HEK293 (cell line): ENCODE measurements at regions not wholly inside any gene's neighbourhood (a gene's known extent, or its start where the extent isn't known, plus 50 kb on each side); places are given as distances from the start of the nearest gene placed in this dataset.

ENCODE experiments used
- CTCF ChIA-PET: fragments of 350-600 bp; formaldehyde crosslinking; extraction: SDS; loops from one replicate; lab custom pipeline; 2021; ENCODE audit warnings: antibody characterized with exemption; lab: Yijun Ruan, JAX
- POLR2A ChIA-PET: fragments of 300-600 bp; formaldehyde crosslinking; extraction: SDS; loops from one replicate; lab custom pipeline; 2020; ENCODE audit warnings: antibody characterized with exemption, inconsistent platforms; lab: Yijun Ruan, JAX
- H3K27ac ChIP-seq: fragments of 200-500 bp; sonication (Bioruptor generic); 2 replicates; pipeline ENCODE4 v1.5.1; 2014; ENCODE audit warnings: low read depth, low read length, control low read depth, inconsistent platforms; ENCODE audit errors: extremely low read depth
- H3K36me3 ChIP-seq, 2 experiments: fragments of 200-500 bp in 1 of 2; sonication (Bioruptor generic) in 1 of 2; 1 replicate in 1 of 2; 2 replicates in 1 of 2; pipeline ENCODE4 v1.5.1; 2014 to 2017; ENCODE audit warnings: inconsistent platforms in 2 of 2, low read length in 2 of 2; ENCODE audit not compliant: control insufficient read depth in 2 of 2, insufficient read depth in 1 of 2
- H3K4me1 ChIP-seq: fragments of 200-500 bp; sonication (Bioruptor generic); 2 replicates; pipeline ENCODE4 v1.5.1; 2014; ENCODE audit warnings: mild to moderate bottlenecking, low read length, inconsistent platforms; ENCODE audit not compliant: control insufficient read depth, insufficient read depth
- H3K4me3 ChIP-seq: 2 replicates; pipeline ENCODE4 v1.5.1; 2011; ENCODE audit warnings: low read depth, mild to moderate bottlenecking, control low read depth, low read length, moderate library complexity
- H3K9me3 ChIP-seq: fragments of 200-500 bp; sonication (Bioruptor generic); 2 replicates; pipeline ENCODE4 v1.5.1; 2014; ENCODE audit warnings: low read depth, low read length, inconsistent platforms; ENCODE audit not compliant: control insufficient read depth, insufficient read depth
- BCL11B ChIP-seq: fragments of 450-650 bp; formaldehyde crosslinking; IDR thresholded peaks from 2 replicates; pipeline ENCODE4 v1.5.1; 2016; ENCODE audit warnings: low read depth, missing biosample characterization, missing genetic modification characterization
- KLF16 ChIP-seq: fragments of 450-650 bp; formaldehyde crosslinking; IDR thresholded peaks from 2 replicates; pipeline ENCODE4 v1.5.1; 2017; ENCODE audit warnings: missing biosample characterization, missing genetic modification characterization
- KLF8 ChIP-seq: fragments of 450-650 bp; formaldehyde crosslinking; IDR thresholded peaks from 2 replicates; pipeline ENCODE4 v1.5.1; 2016; ENCODE audit warnings: missing biosample characterization, missing genetic modification characterization
- MYNN ChIP-seq: fragments of 450-650 bp; formaldehyde crosslinking; IDR thresholded peaks from 2 replicates; pipeline ENCODE4 v1.5.1; 2016; ENCODE audit warnings: missing biosample characterization, missing genetic modification characterization, borderline replicate concordance
- ZNF112 ChIP-seq: fragments of 450-650 bp; formaldehyde crosslinking; IDR thresholded peaks from 2 replicates; pipeline ENCODE4 v1.5.0; 2017; ENCODE audit warnings: missing biosample characterization, missing genetic modification characterization
- ZNF121 ChIP-seq: fragments of 450-650 bp; formaldehyde crosslinking; IDR thresholded peaks from 2 replicates; pipeline ENCODE4 v1.5.1; 2016; ENCODE audit warnings: missing biosample characterization, missing genetic modification characterization
- ZNF16 ChIP-seq: fragments of 450-650 bp; formaldehyde crosslinking; IDR thresholded peaks from 2 replicates; pipeline ENCODE4 v1.5.1; 2016; ENCODE audit warnings: low read depth, missing biosample characterization, missing genetic modification characterization
- ZNF211 ChIP-seq: fragments of 450-650 bp; formaldehyde crosslinking; IDR thresholded peaks from 2 replicates; pipeline ENCODE4 v1.5.1; 2016; ENCODE audit warnings: low read depth, missing biosample characterization, missing genetic modification characterization
- ZNF274 ChIP-seq, 2 experiments: fragments of 200-500 bp in 1 of 2; fragments of 450-650 bp in 1 of 2; sonication (Bioruptor generic) in 1 of 2; formaldehyde crosslinking in 1 of 2; IDR thresholded peaks; 2 replicates each; pipeline versions ENCODE4 v1.5.1 to v1.6.1; 2014 to 2016; ENCODE audit warnings: borderline replicate concordance in 1 of 2, inconsistent platforms in 1 of 2, low read length in 1 of 2, missing biosample characterization in 1 of 2, missing genetic modification characterization in 1 of 2
- ZNF302 ChIP-seq: fragments of 450-650 bp; formaldehyde crosslinking; IDR thresholded peaks from 2 replicates; pipeline ENCODE4 v1.5.1; 2016; ENCODE audit warnings: missing biosample characterization, missing genetic modification characterization, low read depth
- ZNF354C ChIP-seq: fragments of 450-650 bp; formaldehyde crosslinking; IDR thresholded peaks from 2 replicates; pipeline ENCODE4 v1.5.1; 2016; ENCODE audit warnings: missing biosample characterization, missing genetic modification characterization, low read depth, borderline replicate concordance
- ZNF391 ChIP-seq: fragments of 450-650 bp; formaldehyde crosslinking; IDR thresholded peaks from 2 replicates; pipeline ENCODE4 v1.5.1; 2016; ENCODE audit warnings: low read depth, missing biosample characterization, missing genetic modification characterization, borderline replicate concordance
- ZNF548 ChIP-seq: fragments of 450-650 bp; formaldehyde crosslinking; IDR thresholded peaks from 2 replicates; pipeline ENCODE4 v1.5.1; 2016; ENCODE audit warnings: missing biosample characterization, missing genetic modification characterization
- ZNF549 ChIP-seq: fragments of 450-650 bp; IDR thresholded peaks from 2 replicates; pipeline ENCODE4 v1.5.1; 2018; ENCODE audit warnings: missing biosample characterization, missing genetic modification characterization, mild to moderate bottlenecking, inconsistent platforms, moderate library complexity
- ZNF747 ChIP-seq: fragments of 450-650 bp; formaldehyde crosslinking; IDR thresholded peaks from 2 replicates; pipeline ENCODE4 v1.5.1; 2016; ENCODE audit warnings: missing biosample characterization, missing genetic modification characterization
- ZNF76 ChIP-seq: fragments of 450-650 bp; formaldehyde crosslinking; IDR thresholded peaks from 2 replicates; pipeline ENCODE4; 2016; ENCODE audit warnings: low read depth, missing biosample characterization, missing genetic modification characterization, borderline replicate concordance
- ZNF792 ChIP-seq: fragments of 450-650 bp; formaldehyde crosslinking; IDR thresholded peaks from 2 replicates; pipeline ENCODE4 v1.5.1; 2016; ENCODE audit warnings: missing biosample characterization, missing genetic modification characterization
- ZNF830 ChIP-seq: fragments of 450-650 bp; IDR thresholded peaks from 2 replicates; pipeline ENCODE4 v1.5.0; 2018; ENCODE audit warnings: missing biosample characterization, missing genetic modification characterization, low read depth, mild to moderate bottlenecking, moderate library complexity
- ZXDB ChIP-seq: fragments of 450-650 bp; formaldehyde crosslinking; IDR thresholded peaks from 2 replicates; pipeline ENCODE4 v1.5.1; 2016; ENCODE audit warnings: missing biosample characterization, missing genetic modification characterization
- TF ChIP-seq, protein P1 (sequence below): fragments of 450-650 bp; formaldehyde crosslinking; IDR thresholded peaks from 2 replicates; pipeline ENCODE4 v1.5.1; 2017; ENCODE audit warnings: missing biosample characterization, missing genetic modification characterization
- TF ChIP-seq, protein P2 (sequence below): fragments of 450-650 bp; formaldehyde crosslinking; IDR thresholded peaks from 2 replicates; pipeline ENCODE4 v1.5.1; 2016; ENCODE audit warnings: missing biosample characterization, missing genetic modification characterization
- TF ChIP-seq, protein P3 (sequence below): fragments of 450-650 bp; formaldehyde crosslinking; IDR thresholded peaks from 2 replicates; pipeline ENCODE4 v1.5.1; 2016; ENCODE audit warnings: missing biosample characterization, missing genetic modification characterization
- TF ChIP-seq, protein P4 (sequence below): fragments of 450-650 bp; formaldehyde crosslinking; IDR thresholded peaks from 2 replicates; pipeline ENCODE4 v1.5.1; 2016; ENCODE audit warnings: missing biosample characterization, missing genetic modification characterization, borderline replicate concordance
- TF ChIP-seq, protein P5 (sequence below): fragments of 450-650 bp; IDR thresholded peaks from 2 replicates; pipeline ENCODE4 v1.5.1; 2018; ENCODE audit warnings: missing biosample characterization, mild to moderate bottlenecking, missing genetic modification characterization

DNA sequence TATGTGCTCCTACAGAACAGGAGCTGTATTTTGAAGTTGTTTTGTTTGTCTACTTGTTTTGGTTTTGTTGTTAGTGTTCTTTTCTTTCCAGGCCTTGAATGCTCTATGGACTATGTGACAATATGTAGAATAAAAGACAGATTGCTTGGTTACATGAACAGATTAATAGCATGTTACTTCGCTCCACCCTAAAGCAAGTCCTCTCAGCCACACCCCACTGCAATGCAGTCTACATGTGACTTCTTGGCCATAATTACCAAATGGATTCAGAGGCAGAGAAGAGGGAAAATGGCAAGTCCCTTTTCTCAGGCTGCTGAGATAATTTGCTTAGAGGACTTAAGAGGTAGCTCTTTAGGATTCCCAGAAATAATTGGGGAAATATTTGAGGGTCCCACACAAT, 123.2 kb upstream of the CYP1B1 start (continued):
- no peak for TF ChIP-seq ZNF391 (tag by site-specific recombination)
- TF ChIP-seq, protein P1, sequence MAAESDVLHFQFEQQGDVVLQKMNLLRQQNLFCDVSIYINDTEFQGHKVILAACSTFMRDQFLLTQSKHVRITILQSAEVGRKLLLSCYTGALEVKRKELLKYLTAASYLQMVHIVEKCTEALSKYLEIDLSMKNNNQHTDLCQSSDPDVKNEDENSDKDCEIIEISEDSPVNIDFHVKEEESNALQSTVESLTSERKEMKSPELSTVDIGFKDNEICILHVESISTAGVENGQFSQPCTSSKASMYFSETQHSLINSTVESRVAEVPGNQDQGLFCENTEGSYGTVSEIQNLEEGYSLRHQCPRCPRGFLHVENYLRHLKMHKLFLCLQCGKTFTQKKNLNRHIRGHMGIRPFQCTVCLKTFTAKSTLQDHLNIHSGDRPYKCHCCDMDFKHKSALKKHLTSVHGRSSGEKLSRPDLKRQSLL (tag by site-specific recombination), result no peak
- TF ChIP-seq, all 188 proteins: peak for 0

DNA sequence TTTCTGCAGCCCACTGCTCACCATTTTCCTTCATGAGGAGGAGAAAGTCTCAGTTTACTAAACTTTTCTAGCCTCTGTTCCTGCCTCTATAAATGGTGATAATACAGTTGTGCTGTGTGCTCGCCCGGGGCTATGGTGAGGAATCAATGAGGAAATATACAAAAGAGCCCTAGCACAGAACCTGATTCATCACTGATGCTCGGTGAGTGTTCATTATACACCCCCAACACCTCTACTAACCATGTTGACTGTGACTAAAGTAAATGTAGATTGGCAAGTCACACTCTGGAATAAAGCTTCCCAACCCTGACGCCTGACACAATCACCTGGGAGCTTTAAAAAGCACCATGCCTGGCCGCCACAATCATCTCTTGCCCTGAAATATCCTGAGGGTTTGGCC, 118.8 kb upstream of the CYP1B1 start:
- no peak overlapping the region for H3K4me3 ChIP-seq
- ChIA-PET CTCF (no interaction called here), POLR2A (no interaction called here)
- H3K36me3 ChIP-seq, result no peaks in the 10 kb centered on the region
- H3K9me3 ChIP-seq, result no peaks in the 10 kb centered on the region
- no peaks in the 10 kb centered on the region for H3K4me1 ChIP-seq
- no peak overlapping the region for H3K27ac ChIP-seq
- TF ChIP-seq ZNF830 (tag by site-specific recombination) (no peak), ZNF112 (tag by site-specific recombination) (no peak), ZNF121 (tag by site-specific recombination) (no peak), ZNF76 (tag by site-specific recombination) (no peak), KLF8 (tag by site-specific recombination) (no peak), ZNF792 (tag by site-specific recombination) (no peak), ZNF211 (tag by site-specific recombination) (no peak), ZNF747 (tag by site-specific recombination) (no peak), ZNF354C (tag by site-specific recombination) (no peak), ZNF549 (tag by site-specific recombination) (no peak)
- TF ChIP-seq, protein P2, sequence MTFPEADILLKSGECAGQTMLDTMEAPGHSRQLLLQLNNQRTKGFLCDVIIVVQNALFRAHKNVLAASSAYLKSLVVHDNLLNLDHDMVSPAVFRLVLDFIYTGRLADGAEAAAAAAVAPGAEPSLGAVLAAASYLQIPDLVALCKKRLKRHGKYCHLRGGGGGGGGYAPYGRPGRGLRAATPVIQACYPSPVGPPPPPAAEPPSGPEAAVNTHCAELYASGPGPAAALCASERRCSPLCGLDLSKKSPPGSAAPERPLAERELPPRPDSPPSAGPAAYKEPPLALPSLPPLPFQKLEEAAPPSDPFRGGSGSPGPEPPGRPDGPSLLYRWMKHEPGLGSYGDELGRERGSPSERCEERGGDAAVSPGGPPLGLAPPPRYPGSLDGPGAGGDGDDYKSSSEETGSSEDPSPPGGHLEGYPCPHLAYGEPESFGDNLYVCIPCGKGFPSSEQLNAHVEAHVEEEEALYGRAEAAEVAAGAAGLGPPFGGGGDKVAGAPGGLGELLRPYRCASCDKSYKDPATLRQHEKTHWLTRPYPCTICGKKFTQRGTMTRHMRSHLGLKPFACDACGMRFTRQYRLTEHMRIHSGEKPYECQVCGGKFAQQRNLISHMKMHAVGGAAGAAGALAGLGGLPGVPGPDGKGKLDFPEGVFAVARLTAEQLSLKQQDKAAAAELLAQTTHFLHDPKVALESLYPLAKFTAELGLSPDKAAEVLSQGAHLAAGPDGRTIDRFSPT, result no peak

DNA sequence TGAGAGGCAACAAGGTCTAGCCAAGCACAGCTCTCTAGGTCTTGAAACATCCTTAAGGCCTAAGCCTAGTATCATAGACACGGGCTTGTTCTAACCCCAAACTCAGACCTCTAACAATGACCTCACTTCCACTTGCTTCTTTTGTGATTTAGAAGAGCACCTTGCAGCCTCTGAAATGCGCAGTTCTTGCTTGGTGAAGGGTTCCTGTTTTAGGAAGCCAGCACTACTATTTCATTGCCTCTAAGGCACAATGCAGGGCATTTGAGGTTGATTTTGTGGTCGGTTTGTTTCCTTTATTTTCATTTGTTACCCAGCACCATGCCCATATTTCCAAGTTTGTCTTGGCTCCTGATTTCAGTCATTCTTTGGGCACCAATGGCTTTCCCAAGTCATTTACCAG, 117.0 kb upstream of the CYP1B1 start:
- no peaks in the 10 kb centered on the region for H3K4me1 ChIP-seq
- H3K36me3 ChIP-seq, result no peaks in the 10 kb centered on the region
- ChIA-PET CTCF (interaction anchor here (0.6 kb wide), 1 partner anchor 132 kb away, joined by 3 read pairs; no protein-coding TSS in a partner anchor), POLR2A (no interaction called here)
- H3K9me3 ChIP-seq, result no peaks in the 10 kb centered on the region
- H3K27ac ChIP-seq, result no peak overlapping the region
- H3K4me3 ChIP-seq, result no peak overlapping the region
- TF ChIP-seq, protein P3, sequence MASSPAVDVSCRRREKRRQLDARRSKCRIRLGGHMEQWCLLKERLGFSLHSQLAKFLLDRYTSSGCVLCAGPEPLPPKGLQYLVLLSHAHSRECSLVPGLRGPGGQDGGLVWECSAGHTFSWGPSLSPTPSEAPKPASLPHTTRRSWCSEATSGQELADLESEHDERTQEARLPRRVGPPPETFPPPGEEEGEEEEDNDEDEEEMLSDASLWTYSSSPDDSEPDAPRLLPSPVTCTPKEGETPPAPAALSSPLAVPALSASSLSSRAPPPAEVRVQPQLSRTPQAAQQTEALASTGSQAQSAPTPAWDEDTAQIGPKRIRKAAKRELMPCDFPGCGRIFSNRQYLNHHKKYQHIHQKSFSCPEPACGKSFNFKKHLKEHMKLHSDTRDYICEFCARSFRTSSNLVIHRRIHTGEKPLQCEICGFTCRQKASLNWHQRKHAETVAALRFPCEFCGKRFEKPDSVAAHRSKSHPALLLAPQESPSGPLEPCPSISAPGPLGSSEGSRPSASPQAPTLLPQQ, result no peak
- TF ChIP-seq ZNF548 (tag by site-specific recombination) (no peak), ZNF302 (tag by site-specific recombination) (no peak), ZNF16 (tag by site-specific recombination) (no peak), ZNF274 (IDR thresholded peaks at IDR 0.05; ENCODE audit: low read length) (no peak), ZNF274 (tag by site-specific recombination; IDR thresholded peaks at IDR 0.05; ENCODE audit: borderline replicate concordance) (no peak), MYNN (tag by site-specific recombination) (no peak), ZXDB (tag by site-specific recombination) (no peak), BCL11B (tag by site-specific recombination) (no peak), KLF16 (tag by site-specific recombination) (no peak)
- TF ChIP-seq, protein P4, sequence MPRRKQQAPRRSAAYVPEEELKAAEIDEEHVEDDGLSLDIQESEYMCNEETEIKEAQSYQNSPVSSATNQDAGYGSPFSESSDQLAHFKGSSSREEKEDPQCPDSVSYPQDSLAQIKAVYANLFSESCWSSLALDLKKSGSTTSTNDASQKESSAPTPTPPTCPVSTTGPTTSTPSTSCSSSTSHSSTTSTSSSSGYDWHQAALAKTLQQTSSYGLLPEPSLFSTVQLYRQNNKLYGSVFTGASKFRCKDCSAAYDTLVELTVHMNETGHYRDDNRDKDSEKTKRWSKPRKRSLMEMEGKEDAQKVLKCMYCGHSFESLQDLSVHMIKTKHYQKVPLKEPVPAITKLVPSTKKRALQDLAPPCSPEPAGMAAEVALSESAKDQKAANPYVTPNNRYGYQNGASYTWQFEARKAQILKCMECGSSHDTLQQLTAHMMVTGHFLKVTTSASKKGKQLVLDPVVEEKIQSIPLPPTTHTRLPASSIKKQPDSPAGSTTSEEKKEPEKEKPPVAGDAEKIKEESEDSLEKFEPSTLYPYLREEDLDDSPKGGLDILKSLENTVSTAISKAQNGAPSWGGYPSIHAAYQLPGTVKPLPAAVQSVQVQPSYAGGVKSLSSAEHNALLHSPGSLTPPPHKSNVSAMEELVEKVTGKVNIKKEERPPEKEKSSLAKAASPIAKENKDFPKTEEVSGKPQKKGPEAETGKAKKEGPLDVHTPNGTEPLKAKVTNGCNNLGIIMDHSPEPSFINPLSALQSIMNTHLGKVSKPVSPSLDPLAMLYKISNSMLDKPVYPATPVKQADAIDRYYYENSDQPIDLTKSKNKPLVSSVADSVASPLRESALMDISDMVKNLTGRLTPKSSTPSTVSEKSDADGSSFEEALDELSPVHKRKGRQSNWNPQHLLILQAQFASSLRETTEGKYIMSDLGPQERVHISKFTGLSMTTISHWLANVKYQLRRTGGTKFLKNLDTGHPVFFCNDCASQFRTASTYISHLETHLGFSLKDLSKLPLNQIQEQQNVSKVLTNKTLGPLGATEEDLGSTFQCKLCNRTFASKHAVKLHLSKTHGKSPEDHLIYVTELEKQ (tag by site-specific recombination), result no peak
- TF ChIP-seq, protein P5, sequence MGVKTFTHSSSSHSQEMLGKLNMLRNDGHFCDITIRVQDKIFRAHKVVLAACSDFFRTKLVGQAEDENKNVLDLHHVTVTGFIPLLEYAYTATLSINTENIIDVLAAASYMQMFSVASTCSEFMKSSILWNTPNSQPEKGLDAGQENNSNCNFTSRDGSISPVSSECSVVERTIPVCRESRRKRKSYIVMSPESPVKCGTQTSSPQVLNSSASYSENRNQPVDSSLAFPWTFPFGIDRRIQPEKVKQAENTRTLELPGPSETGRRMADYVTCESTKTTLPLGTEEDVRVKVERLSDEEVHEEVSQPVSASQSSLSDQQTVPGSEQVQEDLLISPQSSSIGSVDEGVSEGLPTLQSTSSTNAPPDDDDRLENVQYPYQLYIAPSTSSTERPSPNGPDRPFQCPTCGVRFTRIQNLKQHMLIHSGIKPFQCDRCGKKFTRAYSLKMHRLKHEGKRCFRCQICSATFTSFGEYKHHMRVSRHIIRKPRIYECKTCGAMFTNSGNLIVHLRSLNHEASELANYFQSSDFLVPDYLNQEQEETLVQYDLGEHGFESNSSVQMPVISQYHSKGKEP, result no peak
